GM23338 (cell line): ENCODE measurements at regions not wholly inside any gene's neighbourhood (a gene's known extent, or its start where the extent isn't known, plus 50 kb on each side); places are given as distances from the start of the nearest gene placed in this dataset.

Experiments
- ATAC-seq: fragments of 200-7000 bp; cut with Tn5 transposase; 3 replicates; pipeline ENCODE4 v1.9.1; 2020
- DNase-seq: peaks from one replicate; pipeline ENCODE4 v3.0.0-alpha.2; 2015; ENCODE audit warnings: low spot score
- H2AFZ ChIP-seq: fragments of 200-600 bp; sonication (generic); 2 replicates; pipeline ENCODE4 v1.8.0; 2016; ENCODE audit warnings: antibody characterized with exemption, mild to moderate bottlenecking, moderate library complexity
- H3F3A ChIP-seq: fragments of 200-600 bp; sonication (generic); replicated peaks from 2 replicates; pipeline ENCODE4 v1.8.0; 2017; ENCODE audit warnings: antibody characterized with exemption, mixed run types, low read depth
- H3K27ac ChIP-seq: fragments of 200-600 bp; sonication (generic); 2 replicates; pipeline ENCODE4 v1.6.1; 2016; ENCODE audit warnings: low read depth
- H3K27me3 ChIP-seq: fragments of 200-600 bp; sonication (generic); 2 replicates; pipeline ENCODE4 v1.8.0; 2016; ENCODE audit warnings: mild to moderate bottlenecking, mixed run types, moderate library complexity; ENCODE audit not compliant: insufficient read depth
- H3K36me3 ChIP-seq: fragments of 200-600 bp; sonication (generic); 2 replicates; pipeline ENCODE4 v1.8.0; 2016; ENCODE audit warnings: mild to moderate bottlenecking; ENCODE audit not compliant: insufficient read depth
- H3K4me1 ChIP-seq: fragments of 200-600 bp; sonication (generic); 2 replicates; pipeline ENCODE4 v1.8.0; 2016; ENCODE audit warnings: mild to moderate bottlenecking, moderate library complexity; ENCODE audit not compliant: insufficient read depth
- H3K4me2 ChIP-seq: fragments of 200-600 bp; sonication (generic); 2 replicates; pipeline ENCODE4 v1.7.1; 2017; ENCODE audit warnings: mixed run types
- H3K4me3 ChIP-seq: fragments of 200-600 bp; sonication (generic); 2 replicates; pipeline ENCODE4 v1.6.1; 2016; ENCODE audit warnings: mixed run types
- H3K79me2 ChIP-seq: fragments of 200-600 bp; sonication (generic); replicated peaks from 2 replicates; pipeline ENCODE4 v1.8.0; 2017; ENCODE audit warnings: mild to moderate bottlenecking; ENCODE audit not compliant: insufficient read depth
- H3K9me2 ChIP-seq: fragments of 200-600 bp; sonication (generic); 2 replicates; pipeline ENCODE4 v1.8.0; 2017; ENCODE audit not compliant: insufficient read depth
- H4K20me1 ChIP-seq: fragments of 200-600 bp; sonication (generic); replicated peaks from 2 replicates; pipeline ENCODE4 v1.8.0; 2017; ENCODE audit warnings: mild to moderate bottlenecking; ENCODE audit not compliant: insufficient read depth
- H3K27ac Mint-ChIP-seq: 2 replicates; pipeline ENCODE4 v1.8.0; 2020; ENCODE audit warnings: inconsistent platforms, mild to moderate bottlenecking, moderate library complexity, mixed read lengths
- H3K27me3 Mint-ChIP-seq: 3 replicates; pipeline ENCODE4 v1.8.0; 2022; ENCODE audit warnings: low read depth, mild to moderate bottlenecking, moderate library complexity, mixed read lengths, inconsistent platforms; ENCODE audit not compliant: insufficient read depth, poor library complexity
- H3K36me3 Mint-ChIP-seq: 3 replicates; pipeline ENCODE4 v1.8.0; 2021; ENCODE audit warnings: low read depth, mild to moderate bottlenecking, inconsistent platforms, moderate library complexity, mixed read lengths
- H3K4me1 Mint-ChIP-seq: 3 replicates; pipeline ENCODE4 v1.8.0; 2020; ENCODE audit warnings: mild to moderate bottlenecking, inconsistent platforms, mixed read lengths
- H3K4me3 Mint-ChIP-seq: 3 replicates; pipeline ENCODE4 v1.8.0; 2021; ENCODE audit warnings: moderate library complexity, mild to moderate bottlenecking, inconsistent platforms, mixed read lengths
- H3K9me3 Mint-ChIP-seq: 3 replicates; pipeline ENCODE4 v1.8.0; 2020; ENCODE audit warnings: moderate library complexity, mild to moderate bottlenecking, inconsistent platforms, mixed read lengths
- CREB1 ChIP-seq: fragments of 250-450 bp; sonication (Bioruptor Pico); IDR thresholded peaks from 2 replicates; pipeline ENCODE4 v1.5.0; 2020; ENCODE audit warnings: low read depth, mild to moderate bottlenecking, moderate library complexity
- EZH2 ChIP-seq: fragments of 200-600 bp; sonication (generic); IDR thresholded peaks from one replicate; pipeline ENCODE4 v1.8.0; 2017; ENCODE audit warnings: antibody characterized with exemption, mild to moderate bottlenecking, low read depth; ENCODE audit not compliant: unreplicated experiment
- EZH2phosphoT487 ChIP-seq: fragments of 200-600 bp; sonication (generic); IDR thresholded peaks from one replicate; pipeline ENCODE4 v1.8.1; 2018; ENCODE audit warnings: antibody characterized with exemption; ENCODE audit not compliant: unreplicated experiment
- JUNB ChIP-seq: IDR thresholded peaks from one replicate; pipeline ENCODE4 v1.6.1; 2016; ENCODE audit warnings: antibody characterized with exemption; ENCODE audit not compliant: unreplicated experiment
- NANOG ChIP-seq: IDR thresholded peaks from 2 replicates; pipeline ENCODE4 v1.6.1; 2016; ENCODE audit warnings: antibody characterized with exemption, borderline replicate concordance
- POLR2AphosphoS5 ChIP-seq: IDR thresholded peaks from 2 replicates; pipeline ENCODE4 v1.6.1; 2016; ENCODE audit warnings: antibody characterized with exemption, low read depth
- STAT1 ChIP-seq: IDR thresholded peaks from one replicate; pipeline ENCODE4 v1.6.1; 2016; ENCODE audit warnings: antibody characterized with exemption; ENCODE audit not compliant: unreplicated experiment
- ZNF114 ChIP-seq: fragments of 250-450 bp; sonication (Bioruptor Pico); IDR thresholded peaks from 2 replicates; pipeline ENCODE4 v1.5.0; 2020; ENCODE audit warnings: mild to moderate bottlenecking, moderate library complexity
- ZNF331 ChIP-seq: fragments of 250-450 bp; sonication (Bioruptor Pico); IDR thresholded peaks from 2 replicates; pipeline ENCODE4 v1.5.0; 2020; ENCODE audit warnings: low read depth, mild to moderate bottlenecking, moderate library complexity
- TF ChIP-seq, protein P1 (sequence below): IDR thresholded peaks from one replicate; pipeline ENCODE4 v1.6.1; 2018; ENCODE audit warnings: antibody characterized with exemption; ENCODE audit not compliant: unreplicated experiment
- TF ChIP-seq, protein P2 (sequence below), 2 experiments: fragments of 200-600 bp in 1 of 2; sonication (generic) in 1 of 2; conservative IDR thresholded peaks; 2 replicates each; pipeline versions ENCODE4 v1.5.1 to v1.6.1; 2016 to 2017; ENCODE audit warnings: antibody characterized with exemption in 2 of 2, low read depth in 2 of 2, mild to moderate bottlenecking in 2 of 2, moderate library complexity in 1 of 2
- TF ChIP-seq, protein P3 (sequence below): fragments of 250-450 bp; sonication (Bioruptor Pico); IDR thresholded peaks from 2 replicates; pipeline ENCODE4 v1.5.0; 2020; ENCODE audit warnings: mild to moderate bottlenecking, moderate library complexity
- TF ChIP-seq, protein P4 (sequence below): IDR thresholded peaks from 2 replicates; pipeline ENCODE4 v1.6.1; 2016; ENCODE audit warnings: antibody characterized with exemption

GRCh38 chr7:26008428-26008827 is 143.6 kb upstream of the NFE2L3 start:
- Histone ChIP-seq H3K9me2 (peaks cover 4% of the 10 kb centered on the region; the same call in 1 of the 2 replicates), H3K79me2 (no peaks in the 10 kb centered on the region), H4K20me1 (no peaks in the 10 kb centered on the region), H3K36me3 (peaks cover 12% of the 10 kb centered on the region; the same call in 1 of the 2 replicates), H3K4me1 (no peaks in the 10 kb centered on the region), H3F3A (peaks cover 14% of the 10 kb centered on the region), H2AFZ (no peak overlapping the region), H3K27ac (no peak overlapping the region), H3K4me2 (no peak overlapping the region), H3K27me3 (peaks cover 3% of the 10 kb centered on the region), H3K4me3 (no peak overlapping the region)
- Mint-ChIP-seq H3K27ac (no peak overlapping the region; the same call in 1 of the 2 replicates), H3K27me3 (peaks cover 10% of the 10 kb centered on the region), H3K4me3 (no peak overlapping the region), H3K36me3 (peaks cover 26% of the 10 kb centered on the region), H3K9me3 (peaks cover 55% of the 10 kb centered on the region), H3K4me1 (no peaks in the 10 kb centered on the region)
- ATAC-seq: no peak
- TF ChIP-seq, protein P1, sequence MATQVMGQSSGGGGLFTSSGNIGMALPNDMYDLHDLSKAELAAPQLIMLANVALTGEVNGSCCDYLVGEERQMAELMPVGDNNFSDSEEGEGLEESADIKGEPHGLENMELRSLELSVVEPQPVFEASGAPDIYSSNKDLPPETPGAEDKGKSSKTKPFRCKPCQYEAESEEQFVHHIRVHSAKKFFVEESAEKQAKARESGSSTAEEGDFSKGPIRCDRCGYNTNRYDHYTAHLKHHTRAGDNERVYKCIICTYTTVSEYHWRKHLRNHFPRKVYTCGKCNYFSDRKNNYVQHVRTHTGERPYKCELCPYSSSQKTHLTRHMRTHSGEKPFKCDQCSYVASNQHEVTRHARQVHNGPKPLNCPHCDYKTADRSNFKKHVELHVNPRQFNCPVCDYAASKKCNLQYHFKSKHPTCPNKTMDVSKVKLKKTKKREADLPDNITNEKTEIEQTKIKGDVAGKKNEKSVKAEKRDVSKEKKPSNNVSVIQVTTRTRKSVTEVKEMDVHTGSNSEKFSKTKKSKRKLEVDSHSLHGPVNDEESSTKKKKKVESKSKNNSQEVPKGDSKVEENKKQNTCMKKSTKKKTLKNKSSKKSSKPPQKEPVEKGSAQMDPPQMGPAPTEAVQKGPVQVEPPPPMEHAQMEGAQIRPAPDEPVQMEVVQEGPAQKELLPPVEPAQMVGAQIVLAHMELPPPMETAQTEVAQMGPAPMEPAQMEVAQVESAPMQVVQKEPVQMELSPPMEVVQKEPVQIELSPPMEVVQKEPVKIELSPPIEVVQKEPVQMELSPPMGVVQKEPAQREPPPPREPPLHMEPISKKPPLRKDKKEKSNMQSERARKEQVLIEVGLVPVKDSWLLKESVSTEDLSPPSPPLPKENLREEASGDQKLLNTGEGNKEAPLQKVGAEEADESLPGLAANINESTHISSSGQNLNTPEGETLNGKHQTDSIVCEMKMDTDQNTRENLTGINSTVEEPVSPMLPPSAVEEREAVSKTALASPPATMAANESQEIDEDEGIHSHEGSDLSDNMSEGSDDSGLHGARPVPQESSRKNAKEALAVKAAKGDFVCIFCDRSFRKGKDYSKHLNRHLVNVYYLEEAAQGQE: no peak
- TF ChIP-seq NANOG (no peak), POLR2AphosphoS5 (no peak), ZNF331 (no peak), STAT1 (no peak), CREB1 (CRISPR knock-in tag) (no peak), EZH2phosphoT487 (no peak), ZNF114 (CRISPR knock-in tag) (no peak), EZH2 (no peak), JUNB (no peak)
- TF ChIP-seq, protein P2, sequence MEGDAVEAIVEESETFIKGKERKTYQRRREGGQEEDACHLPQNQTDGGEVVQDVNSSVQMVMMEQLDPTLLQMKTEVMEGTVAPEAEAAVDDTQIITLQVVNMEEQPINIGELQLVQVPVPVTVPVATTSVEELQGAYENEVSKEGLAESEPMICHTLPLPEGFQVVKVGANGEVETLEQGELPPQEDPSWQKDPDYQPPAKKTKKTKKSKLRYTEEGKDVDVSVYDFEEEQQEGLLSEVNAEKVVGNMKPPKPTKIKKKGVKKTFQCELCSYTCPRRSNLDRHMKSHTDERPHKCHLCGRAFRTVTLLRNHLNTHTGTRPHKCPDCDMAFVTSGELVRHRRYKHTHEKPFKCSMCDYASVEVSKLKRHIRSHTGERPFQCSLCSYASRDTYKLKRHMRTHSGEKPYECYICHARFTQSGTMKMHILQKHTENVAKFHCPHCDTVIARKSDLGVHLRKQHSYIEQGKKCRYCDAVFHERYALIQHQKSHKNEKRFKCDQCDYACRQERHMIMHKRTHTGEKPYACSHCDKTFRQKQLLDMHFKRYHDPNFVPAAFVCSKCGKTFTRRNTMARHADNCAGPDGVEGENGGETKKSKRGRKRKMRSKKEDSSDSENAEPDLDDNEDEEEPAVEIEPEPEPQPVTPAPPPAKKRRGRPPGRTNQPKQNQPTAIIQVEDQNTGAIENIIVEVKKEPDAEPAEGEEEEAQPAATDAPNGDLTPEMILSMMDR (conservative IDR thresholded peaks at IDR 0.05; ENCODE audit: low read depth in 2 of 2): no peak
- TF ChIP-seq, protein P3, sequence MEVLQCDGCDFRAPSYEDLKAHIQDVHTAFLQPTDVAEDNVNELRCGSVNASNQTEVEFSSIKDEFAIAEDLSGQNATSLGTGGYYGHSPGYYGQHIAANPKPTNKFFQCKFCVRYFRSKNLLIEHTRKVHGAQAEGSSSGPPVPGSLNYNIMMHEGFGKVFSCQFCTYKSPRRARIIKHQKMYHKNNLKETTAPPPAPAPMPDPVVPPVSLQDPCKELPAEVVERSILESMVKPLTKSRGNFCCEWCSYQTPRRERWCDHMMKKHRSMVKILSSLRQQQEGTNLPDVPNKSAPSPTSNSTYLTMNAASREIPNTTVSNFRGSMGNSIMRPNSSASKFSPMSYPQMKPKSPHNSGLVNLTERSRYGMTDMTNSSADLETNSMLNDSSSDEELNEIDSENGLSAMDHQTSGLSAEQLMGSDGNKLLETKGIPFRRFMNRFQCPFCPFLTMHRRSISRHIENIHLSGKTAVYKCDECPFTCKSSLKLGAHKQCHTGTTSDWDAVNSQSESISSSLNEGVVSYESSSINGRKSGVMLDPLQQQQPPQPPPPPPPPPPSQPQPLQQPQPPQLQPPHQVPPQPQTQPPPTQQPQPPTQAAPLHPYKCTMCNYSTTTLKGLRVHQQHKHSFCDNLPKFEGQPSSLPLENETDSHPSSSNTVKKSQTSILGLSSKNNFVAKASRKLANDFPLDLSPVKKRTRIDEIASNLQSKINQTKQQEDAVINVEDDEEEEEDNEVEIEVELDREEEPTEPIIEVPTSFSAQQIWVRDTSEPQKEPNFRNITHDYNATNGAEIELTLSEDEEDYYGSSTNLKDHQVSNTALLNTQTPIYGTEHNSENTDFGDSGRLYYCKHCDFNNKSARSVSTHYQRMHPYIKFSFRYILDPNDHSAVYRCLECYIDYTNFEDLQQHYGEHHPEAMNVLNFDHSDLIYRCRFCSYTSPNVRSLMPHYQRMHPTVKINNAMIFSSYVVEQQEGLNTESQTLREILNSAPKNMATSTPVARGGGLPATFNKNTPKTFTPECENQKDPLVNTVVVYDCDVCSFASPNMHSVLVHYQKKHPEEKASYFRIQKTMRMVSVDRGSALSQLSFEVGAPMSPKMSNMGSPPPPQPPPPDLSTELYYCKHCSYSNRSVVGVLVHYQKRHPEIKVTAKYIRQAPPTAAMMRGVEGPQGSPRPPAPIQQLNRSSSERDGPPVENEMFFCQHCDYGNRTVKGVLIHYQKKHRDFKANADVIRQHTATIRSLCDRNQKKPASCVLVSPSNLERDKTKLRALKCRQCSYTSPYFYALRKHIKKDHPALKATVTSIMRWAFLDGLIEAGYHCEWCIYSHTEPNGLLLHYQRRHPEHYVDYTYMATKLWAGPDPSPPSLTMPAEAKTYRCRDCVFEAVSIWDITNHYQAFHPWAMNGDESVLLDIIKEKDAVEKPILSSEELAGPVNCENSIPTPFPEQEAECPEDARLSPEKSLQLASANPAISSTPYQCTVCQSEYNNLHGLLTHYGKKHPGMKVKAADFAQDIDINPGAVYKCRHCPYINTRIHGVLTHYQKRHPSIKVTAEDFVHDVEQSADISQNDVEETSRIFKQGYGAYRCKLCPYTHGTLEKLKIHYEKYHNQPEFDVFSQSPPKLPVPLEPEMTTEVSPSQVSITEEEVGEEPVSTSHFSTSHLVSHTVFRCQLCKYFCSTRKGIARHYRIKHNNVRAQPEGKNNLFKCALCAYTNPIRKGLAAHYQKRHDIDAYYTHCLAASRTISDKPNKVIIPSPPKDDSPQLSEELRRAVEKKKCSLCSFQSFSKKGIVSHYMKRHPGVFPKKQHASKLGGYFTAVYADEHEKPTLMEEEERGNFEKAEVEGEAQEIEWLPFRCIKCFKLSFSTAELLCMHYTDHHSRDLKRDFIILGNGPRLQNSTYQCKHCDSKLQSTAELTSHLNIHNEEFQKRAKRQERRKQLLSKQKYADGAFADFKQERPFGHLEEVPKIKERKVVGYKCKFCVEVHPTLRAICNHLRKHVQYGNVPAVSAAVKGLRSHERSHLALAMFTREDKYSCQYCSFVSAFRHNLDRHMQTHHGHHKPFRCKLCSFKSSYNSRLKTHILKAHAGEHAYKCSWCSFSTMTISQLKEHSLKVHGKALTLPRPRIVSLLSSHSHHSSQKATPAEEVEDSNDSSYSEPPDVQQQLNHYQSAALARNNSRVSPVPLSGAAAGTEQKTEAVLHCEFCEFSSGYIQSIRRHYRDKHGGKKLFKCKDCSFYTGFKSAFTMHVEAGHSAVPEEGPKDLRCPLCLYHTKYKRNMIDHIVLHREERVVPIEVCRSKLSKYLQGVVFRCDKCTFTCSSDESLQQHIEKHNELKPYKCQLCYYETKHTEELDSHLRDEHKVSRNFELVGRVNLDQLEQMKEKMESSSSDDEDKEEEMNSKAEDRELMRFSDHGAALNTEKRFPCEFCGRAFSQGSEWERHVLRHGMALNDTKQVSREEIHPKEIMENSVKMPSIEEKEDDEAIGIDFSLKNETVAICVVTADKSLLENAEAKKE: no peak
- TF ChIP-seq, protein P4, sequence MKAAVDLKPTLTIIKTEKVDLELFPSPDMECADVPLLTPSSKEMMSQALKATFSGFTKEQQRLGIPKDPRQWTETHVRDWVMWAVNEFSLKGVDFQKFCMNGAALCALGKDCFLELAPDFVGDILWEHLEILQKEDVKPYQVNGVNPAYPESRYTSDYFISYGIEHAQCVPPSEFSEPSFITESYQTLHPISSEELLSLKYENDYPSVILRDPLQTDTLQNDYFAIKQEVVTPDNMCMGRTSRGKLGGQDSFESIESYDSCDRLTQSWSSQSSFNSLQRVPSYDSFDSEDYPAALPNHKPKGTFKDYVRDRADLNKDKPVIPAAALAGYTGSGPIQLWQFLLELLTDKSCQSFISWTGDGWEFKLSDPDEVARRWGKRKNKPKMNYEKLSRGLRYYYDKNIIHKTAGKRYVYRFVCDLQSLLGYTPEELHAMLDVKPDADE: no peak
- no peak for DNase-seq
